ENCODE measurements at regions not wholly inside any gene's neighbourhood (a gene's known extent, or its start where the extent isn't known, plus 50 kb on each side); places are given as distances from the start of the nearest gene placed in this dataset.

GRCh38 chr6:90402831-90403192, 106.2 kb upstream of the BACH2 start:
- no peak for DNase-seq

DNA sequence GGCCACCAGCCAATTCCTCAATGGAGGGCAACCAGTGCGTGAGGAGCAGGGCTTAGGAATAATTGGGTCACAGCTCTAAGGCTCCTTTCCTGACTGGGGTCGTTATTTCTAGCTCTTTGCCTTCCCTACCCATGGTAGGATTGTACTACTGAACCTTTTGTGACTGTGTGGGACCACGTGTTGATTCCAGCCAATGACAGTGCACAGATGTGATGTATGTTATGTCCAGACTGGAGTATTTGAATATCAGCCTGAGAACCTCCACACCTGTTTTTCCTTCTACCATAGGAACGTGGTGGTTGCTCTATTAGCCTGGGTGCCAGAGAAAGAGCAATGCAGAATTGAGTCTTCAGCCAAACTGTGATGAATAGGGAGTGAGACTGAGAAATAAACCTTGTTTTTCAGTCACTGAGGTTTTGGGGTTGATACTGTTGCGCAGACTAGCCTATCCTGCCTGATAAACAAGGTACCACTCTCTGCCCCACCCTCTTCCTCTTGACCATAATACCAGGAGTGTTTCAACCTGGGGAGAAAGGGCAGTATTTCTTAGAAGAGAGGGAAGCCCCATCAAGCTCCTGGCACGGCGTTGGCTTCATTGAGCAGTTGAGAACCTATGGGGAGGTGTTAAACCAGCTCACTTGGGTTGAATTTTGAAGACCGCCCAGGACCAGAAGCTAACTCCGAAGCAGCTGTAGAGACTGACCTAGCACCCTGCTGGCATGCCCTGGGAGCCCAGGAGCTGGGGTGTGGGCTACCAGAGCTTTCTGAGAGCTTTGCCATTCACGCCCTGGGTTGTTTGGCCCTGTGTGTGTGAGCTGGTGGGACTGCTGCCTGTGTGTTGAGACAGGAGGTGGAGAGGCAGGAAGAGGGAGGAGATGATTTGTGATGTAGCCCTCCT, 105.5 kb upstream of the BACH2 start:
- no peak for DNase-seq

- no peak for DNase-seq
Measured at GRCh38 chr6:90399970-90400369, 103.3 kb upstream of the BACH2 start.

GRCh38 chr6:90397929-90398674, 101.5 kb upstream of the BACH2 start:
- no peak for DNase-seq

DNA sequence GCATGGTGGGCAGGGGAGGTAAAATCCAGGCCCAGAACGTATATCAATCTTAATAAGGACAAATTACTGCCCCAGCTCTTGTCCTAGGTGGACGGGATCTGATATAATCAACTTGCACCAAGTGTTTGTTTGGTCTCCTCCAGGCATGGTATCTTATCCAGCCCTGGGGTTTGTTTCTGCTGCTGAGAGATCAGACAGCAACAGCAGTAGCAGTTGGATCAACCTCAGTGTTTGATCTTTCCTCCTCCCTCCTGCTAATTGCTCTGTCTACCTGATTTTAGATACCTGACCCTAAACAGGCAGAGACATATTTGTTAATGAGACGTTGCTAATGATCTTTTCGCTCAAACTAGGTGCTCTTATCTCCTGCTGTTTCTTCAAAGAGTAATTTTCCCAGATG, 100.4 kb upstream of the BACH2 start:
- no peak for DNase-seq

DNA sequence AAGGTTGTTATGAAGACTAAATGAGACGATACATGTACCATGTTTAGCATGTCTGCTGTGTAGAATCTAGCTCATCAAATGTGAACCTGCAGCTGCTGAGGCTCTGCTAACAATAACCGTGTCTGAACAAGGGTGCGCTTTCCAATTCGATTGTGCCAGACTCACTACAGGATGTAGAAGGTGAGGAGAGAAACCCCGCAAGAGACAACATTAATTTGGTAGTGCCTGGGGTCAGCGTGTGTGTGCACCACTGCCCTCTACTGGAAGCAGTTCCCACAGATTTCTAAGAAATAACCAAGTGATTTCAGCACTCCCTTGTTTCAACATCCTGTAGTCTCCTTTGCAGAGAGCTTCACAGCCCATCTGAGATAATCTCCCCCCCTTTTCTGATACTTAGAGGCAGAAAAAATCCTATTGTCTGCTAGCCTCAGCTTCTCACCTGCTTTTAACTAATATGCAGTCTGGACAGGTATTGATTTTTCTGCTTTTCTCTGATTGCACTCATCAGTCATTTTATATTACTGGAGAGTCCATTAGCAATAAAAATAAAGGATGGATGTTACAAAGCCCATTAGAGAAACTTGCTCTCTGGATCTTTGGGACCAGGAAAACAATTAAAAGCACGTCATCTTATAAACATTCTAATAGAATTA, 96.7 kb upstream of the BACH2 start:
- peak; percentile 6 to 41 for DNase-seq

- DNase-seq = no peak
Measured at GRCh38 chr6:90390379-90390778, 93.7 kb upstream of the BACH2 start.

GRCh38 chr6:90388395-90388794, 91.8 kb upstream of the BACH2 start:
- DNase-seq = no peak

DNA sequence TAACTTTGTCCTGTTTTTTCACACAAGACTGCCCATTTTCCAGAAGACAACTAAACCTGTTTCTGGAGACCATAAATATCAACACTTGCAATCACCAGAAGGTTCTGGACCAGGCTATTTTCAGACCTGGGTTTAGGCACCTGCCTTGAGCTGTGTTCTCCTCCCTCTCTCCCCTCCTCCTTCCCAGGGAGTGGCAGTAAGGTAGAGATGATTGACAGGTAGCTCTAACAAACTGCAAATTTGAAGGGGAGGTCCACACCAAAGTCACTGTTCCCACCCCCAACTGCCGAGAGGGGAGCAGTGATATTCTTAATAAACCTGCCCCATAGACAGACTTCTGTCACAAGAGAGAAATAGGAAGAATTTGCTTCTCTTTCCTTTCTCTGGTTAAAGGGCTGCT, 91.2 kb upstream of the BACH2 start:
- no peak for DNase-seq

DNA sequence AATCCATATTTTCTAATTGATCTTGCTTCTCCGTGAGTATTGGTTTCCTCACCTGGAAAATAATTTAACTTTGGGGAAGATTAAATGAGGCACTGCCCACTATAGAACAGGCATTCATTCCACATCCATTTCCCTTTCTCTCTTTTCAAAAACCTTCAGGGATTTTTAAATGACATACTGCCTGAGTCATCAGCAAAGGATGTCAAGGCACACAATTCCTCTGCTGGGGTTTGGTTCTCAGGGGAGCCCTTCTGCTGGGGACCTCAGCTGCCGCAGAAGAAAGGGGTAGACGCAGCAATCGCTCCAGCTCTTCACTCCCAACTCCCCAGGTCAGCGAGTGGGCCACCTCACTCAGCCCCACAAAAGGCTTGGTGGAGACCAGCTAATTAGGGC, 90.7 kb upstream of the BACH2 start:
- no peak for DNase-seq

DNA sequence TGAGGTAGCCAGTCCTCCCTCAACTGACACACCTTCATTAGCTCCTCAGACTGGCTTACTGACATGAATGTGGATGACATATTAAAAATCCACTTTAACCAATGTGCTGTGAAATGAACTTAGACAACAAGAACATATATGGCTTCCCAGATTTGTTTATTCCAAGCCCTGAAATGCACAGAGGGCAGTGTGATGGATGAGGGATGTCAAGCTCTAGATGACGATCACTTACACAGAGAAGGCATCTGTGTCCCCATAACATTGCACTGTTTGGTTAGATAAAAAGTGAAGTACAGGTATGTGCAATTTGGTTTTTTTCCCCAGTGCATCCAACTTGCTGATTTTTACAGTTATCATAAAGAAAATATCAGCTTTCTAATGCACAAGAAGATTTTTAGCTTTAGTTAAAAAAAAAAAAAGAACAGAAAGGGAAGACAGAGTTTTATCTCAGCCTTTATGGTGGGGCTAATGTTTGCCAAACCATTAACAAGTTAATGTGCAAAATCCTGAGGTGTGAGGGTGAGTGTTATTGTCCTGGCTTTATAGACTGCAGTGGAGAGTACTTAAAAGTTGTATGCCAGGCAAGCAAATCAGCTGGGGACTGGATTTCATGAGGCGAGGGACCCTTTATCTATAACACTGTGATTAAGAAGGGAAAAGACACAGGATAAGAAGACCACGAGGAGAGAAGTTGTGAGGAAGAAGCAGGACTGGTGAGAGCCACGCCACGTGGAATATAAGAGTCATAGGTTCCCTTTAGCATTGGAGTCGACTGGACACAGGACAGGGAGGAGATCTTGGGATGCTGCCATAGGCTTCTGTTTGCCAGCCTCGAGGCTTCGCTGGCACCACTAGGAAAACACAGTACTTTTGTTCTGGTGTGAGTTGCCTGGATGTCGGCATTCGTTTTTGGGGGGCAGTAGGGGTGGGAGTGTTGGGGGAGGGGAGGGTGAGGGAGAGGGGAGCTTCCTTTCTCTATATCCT, 90.0 kb upstream of the BACH2 start:
- no peak for DNase-seq

DNA sequence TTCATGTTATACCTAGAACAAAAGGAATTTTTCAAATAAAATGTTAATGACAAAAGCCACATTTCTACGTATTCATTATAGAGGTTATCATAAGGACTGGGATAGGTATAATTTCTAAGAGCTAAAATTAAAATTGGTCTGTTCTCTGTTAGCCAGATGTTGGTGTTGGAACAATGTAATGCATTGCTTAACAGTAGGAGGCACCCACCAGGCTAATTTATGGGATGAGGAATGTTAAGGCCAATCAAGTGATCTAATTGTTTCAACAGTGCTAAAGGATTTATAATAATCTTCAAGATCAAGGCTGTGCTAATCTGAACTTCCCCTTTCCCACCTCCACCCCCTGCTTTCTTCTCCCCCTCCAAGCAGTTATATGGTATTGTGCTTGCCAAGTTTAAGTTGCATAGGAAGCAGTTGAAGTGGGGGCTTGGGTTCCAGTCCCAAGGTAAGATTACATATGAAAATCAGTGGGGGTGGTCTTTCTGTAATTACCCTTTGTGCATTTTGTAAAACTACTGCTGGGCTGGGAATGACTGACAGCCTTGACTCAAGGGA, 89.2 kb upstream of the BACH2 start:
- DNase-seq = no peak

GRCh38 chr6:90384720-90385119, 88.1 kb upstream of the BACH2 start:
- no peak for DNase-seq

- no peak for DNase-seq
Measured at GRCh38 chr6:90383196-90383822, 86.7 kb upstream of the BACH2 start.

DNA sequence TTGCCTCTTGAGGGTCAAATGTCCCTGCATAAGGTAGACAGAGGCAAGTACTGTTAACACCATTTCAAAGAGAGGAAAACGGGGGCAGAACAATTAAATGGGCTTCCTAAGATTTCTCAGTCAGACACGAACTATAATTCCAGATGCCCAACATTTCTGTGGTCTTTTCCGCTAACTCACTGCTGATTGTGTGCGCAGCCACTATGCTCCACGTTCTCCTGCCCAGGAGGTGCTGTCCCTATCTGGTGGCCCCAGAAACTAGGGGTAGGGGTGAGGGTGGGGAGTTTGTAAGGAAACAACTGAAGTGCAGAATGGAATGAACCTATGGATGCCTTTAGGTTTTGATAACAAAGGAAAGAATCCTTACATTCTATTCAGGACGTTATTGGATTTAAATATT, 86.1 kb upstream of the BACH2 start:
- no peak for DNase-seq

DNA sequence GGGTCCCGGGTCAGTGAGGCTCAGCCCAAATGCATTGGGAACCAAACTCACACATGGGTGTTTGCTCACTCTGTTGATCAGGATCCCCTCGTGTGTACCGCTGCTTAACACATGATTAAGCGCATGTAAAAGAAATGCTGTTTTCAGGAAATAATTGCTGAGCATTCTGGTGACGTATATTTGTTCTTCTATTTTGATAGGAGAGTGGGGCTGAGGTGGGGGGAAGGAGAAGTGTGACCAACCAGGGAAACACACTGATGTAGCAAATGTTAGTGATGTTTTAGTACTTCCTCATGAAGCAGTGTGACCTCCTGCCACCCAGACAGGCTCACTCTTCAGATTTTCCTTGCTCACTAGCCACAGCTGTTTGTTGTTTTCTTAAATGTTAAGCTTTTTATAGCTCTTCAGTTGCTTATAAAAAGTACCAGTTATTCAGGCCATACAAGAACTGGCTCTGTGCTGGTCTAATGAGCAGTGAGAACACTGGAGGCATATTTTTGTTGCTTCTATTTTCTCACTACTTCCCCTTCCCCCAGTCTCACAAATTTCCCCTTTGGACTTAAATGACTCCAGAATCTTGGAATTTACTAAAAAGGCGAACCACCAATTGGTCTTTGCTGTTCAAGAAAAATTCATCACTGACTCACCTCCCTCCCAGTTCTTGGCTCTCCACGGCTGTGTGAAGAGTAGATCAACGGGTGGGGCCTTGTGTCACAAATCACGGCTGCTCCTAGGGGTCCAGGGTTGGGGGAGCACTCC, 79.2 kb upstream of the BACH2 start:
- DNase-seq = no peak

DNA sequence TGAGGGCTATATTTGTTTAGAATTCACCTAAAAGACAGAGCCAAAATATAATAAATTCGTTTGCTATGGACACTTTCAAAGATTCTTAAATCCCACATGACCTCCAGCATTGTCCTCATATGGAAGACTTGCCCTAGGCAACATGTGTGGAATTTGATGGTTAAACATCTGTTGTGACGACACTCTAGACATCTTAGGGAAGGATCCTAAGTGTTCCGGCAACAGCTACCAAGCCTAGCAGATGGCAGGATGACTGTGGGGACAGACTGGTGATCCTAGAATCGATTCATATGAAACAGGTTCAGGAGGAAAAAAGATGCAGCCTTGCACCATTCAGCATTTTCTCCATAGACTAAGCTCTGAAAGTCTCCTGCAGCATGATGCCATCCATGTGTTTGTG, 77.6 kb upstream of the BACH2 start:
- no peak for DNase-seq

DNA sequence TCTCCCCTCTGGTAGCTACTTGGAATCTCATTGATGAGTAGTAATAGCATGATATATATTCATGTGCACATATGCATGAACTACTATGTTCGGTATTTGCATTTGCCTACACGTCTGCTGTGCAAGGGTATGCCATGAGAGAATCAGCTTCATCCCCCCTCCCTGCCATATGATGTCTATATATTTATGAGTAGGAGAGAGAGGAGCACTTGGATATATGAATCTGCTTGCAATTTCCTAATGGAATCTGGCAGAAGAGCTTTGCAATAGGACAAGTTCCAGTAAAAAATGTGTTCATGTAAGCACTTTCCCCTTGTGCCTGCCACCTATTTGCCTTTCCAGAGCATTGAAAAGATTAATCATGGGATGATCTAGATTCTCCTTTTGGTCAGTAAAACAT, 76.2 kb upstream of the BACH2 start:
- no peak for DNase-seq

DNA sequence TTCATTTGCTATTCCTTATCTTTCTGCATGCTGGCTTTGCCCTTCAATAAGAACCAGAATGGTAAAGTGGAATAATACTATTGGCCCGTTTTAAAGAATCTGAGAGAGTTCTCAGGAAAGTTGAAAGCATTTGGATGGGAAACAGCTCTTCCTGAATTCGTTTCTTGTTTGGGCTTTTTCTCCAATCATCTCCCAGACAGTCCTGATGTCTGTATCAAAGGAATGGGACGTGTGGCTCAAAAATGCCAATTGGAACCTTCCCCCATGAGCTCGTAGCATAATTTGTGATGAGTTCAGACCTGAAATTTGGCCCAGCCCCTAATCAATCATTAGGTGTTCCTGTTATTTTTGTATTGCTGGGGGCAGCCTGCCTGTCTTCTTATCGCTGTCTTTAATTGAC, 75.8 kb upstream of the BACH2 start:
- DNase-seq = no peak

- no peak for DNase-seq
Measured at GRCh38 chr6:90370493-90370959, 73.9 kb upstream of the BACH2 start.

DNA sequence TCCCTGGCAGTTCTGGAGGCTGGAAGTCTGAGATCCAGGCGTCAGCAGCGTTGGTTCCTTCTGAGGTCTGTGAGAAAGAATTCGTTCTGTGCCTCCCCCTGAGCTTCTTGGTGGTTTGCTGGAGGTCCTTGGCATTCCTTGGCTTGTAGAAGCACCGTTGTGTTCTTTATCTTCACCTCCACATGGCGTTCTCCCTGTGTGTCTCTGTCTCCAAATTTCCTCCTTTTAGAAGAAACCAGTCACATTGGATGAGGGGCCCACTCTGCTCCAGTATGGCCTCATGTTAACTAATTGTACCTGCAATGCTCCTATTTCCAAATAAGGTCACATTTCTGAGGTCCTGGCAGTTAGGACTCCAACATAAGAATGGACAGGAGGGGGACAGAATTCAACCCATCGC, 73.0 kb upstream of the BACH2 start:
- no peak for DNase-seq

All from SW 1271 (cell line).